HG02938 (cell line): ENCODE measurements at regions not wholly inside any gene's neighbourhood (a gene's known extent, or its start where the extent isn't known, plus 50 kb on each side); places are given as distances from the start of the nearest gene placed in this dataset.
"Not testable (repeated sequence)": the region's sequence is repeated elsewhere in the genome, so short reads cannot be mapped to it uniquely, and the experiment has no call there.

Experiments
- ATAC-seq: cut with Tn5 transposase; IDR thresholded peaks from one replicate; pipeline ENCODE4 v1.9.1; 2021; ENCODE audit warnings: mild to moderate bottlenecking, moderate library complexity; ENCODE audit not compliant: unreplicated experiment

GRCh38 chr15:91413142-91413541 is 313.1 kb downstream of the SV2B start:
- ATAC-seq: no peak

GRCh38 chr15:91414124-91414523 is 314.1 kb downstream of the SV2B start:
- ATAC-seq: no peak

GRCh38 chr15:91415258-91415657 is 315.2 kb downstream of the SV2B start:
- ATAC-seq: not testable (repeated sequence)

DNA sequence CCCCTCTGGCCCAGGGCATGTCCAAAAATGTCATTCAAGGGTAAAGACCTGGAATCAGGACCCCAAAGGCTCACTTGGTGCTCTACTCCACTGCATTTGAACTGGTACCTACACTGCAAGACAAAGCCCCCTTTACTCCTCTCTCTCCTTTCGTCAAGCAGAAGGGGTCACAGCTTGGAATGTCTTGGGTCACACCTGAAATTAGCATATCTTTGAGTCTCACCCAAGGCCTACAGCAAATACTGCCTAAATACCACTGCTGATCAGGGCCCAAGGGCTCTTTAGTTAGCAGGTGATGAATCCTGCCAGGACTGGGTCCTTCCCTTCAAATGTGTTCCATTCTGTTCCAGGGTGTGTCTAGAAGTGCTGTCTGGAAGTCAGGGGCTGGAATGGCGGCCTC is 320.6 kb downstream of the SV2B start:
- no peak for ATAC-seq

DNA sequence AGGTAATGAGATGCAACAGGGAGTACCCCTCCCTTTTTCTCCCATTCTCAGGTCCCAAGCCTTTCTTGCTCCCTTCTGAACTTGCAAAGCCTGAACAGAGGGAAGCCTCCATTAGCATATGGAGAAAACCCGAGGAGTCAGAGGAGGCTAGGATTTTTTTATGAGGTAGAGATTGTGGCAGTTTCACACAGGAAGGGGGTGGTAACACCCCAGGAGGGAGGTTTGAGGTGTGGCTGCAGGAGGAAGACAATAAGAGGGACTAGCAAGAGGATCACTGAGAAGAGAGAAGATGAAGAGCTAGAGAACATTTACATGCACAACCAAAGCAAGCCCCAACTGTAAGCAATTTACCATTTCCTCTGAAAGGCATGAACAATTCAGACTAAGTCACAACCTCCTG is 322.7 kb downstream of the SV2B start:
- ATAC-seq: no peak

DNA sequence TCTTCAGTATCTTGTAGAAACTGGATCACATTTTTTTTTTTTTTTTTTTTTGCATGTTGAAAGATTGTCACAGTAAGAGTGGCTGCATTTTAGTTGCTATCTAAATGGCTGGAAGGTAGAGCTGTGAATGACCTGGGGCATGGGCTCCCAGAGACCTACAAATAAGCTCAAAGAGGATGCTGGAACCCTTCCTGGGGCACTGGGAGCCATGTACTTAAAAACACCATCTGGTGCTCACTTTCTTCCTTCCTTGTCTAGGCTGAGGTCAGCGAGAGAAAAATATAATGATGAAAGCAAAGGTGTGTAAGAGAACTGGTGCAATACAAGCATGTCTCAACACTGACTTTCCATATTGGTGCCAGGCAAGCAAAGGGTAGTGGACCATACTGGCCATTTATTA is 323.9 kb downstream of the SV2B start:
- ATAC-seq: no peak

DNA sequence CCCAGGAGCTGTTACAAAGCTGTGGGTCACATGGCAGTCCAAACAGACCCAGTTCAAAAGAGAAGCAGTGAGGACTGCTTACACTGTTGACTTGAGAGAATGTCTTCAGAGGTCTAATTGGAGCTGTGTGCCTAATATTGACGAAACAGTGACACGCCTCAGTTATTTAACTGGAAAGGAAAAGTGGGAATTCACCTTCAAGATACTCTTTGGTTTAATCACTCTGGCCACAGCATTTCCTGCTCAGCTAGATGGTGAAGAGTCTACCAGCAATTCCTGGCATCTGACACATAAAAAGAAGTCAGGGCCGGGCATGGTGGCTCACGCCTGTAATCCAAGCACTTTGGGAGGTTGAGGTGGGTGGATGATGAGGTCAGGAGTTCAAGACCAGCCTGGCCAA is 326.4 kb downstream of the SV2B start:
- no peak for ATAC-seq

DNA sequence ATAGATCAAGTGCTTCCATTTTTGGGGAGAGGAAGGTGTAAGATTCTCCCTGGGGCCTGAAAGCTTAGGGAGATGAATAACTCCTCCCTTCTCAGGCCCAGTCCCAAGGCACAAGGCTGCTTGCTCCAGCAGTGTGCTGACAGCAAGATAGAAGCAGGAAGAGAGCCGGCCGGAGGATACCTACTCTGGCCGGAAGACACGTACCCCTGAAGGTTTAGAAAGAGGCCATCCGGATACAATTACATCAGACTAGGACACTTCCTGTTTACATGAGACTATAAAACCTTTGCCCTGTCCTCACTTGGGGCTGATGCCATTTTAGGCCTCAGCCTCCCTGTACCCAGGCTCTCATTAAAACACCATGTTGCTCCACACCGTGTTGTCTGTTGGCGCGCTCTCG is 329.9 kb downstream of the SV2B start:
- no peak for ATAC-seq

DNA sequence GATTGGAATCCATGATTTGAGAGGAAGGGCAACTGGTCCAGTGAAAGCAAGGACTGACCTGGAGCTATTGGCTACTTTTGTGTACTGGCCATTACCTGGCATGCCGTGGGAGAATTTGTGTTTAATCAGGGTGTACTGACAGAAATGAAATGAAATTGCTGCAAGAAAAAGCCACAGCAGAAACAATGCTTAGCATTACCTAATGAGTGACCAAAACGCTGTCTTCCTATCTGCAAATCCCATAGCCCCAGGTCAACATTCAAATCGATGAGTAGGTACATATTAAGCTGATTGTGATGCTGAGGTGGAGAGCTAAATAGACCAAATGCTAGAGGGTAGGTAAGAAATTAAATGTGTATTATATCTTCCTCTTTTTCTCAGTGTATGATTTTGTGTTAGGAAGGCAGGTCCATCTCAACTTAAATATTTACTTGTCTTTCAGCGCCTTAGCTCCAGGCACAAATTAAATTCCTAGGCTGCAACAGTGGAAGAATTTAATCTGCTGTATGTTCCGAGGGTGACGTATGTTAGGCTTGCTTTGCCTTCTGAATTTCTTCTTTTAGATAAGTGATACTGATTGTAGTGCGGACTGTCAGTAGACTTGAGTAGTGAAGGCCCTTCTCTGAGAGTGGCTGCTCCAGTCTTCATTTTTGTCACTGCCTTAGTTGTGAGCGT is 331.1 kb downstream of the SV2B start:
- no peak for ATAC-seq

DNA sequence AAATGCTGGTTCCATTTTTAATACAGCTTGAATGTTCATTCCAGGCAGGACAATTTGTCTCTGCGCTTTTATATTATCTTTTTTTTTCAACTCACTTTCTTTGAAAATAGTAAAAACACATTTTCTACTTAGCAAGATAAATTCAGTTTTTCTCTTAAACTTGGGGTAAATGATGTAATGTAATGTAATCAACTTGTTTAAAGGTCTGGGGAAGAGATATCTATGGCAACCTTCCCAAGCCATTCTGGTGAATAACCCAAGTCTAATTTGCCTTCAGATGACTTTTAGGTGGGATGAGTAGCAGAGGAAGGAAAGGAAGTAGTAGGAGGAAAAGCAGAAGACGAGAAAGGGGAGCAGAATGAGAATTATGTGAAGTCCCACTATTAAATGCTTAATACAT is 335.1 kb downstream of the SV2B start:
- no peak for ATAC-seq

- ATAC-seq: no peak
Observed at GRCh38 chr15:91444656-91445055, 344.6 kb downstream of the SV2B start.

DNA sequence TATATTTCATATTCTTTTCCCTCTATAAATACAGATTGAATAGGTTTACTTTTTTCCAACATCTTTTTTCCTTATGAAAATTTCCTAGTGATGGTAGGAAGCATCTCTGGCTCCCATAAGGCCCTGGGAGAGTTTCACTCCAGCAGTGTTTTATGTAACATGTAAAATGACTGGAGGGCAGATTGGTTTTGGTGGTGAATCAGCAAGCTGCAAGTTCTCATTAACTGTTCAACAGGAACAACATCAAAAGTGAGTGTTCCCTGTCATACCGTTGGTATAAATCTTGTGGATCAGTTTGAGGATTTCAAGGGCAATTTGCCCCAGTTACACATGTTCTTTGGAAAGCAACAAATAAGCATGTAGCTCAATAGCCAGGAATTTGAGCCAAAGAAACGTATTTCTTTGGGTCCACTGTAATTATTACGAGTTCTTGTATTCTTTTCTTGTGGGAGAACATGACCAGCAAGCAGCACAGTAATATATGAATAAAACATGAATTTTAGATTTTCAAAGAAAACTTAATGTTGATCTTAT is 345.7 kb downstream of the SV2B start:
- no peak for ATAC-seq

DNA sequence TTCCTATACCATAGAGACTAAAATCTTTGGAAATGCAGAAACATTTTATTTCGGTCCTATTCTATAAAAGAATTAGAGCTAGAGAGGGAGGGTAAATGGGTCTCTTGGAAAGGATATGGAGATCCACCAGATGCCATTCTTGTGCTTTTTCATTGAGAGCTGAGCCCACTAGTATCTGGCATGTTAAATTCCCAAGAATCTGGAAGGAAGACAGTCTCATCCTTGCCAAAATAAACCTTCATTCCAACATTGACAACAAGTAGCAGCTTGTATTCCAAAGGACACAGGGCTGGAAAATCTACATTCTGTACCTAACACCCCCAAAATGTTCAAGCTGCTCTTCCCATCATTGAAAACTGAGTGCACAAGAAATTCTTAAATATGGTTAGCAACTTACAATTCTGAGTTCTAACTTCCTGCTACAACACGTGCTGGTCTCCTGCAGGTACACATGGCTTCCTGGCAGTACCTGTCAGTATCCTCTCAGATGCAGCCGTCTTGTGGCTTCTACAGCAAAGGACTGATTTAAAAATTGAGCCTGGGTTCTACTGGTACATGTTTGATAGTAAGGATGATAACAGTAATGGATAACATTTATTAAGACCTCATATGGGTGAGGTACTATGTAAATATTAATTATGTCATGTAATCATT is 348.1 kb downstream of the SV2B start:
- ATAC-seq: no peak

DNA sequence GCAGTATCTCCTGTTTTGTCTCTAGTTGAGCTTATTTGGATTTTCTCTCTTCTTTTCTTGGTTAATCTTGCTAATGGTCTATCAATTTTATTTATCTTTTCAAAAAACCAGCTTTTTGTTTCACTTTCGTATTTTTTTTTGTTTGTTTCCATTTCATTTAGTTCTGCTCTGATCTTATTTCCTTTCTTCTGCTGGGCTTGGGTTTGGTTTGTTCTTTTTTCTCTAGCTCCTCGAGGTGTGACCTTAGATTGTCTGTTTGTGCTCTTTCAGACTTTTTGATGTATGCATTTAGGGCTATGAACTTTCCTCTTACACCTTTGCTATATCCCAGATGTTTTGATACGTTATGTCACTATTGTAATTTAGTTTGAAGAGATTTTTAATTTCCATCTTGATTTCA is 353.3 kb downstream of the SV2B start:
- not testable (repeated sequence) for ATAC-seq

- no peak for ATAC-seq
Observed at GRCh38 chr15:91456251-91456718, 356.2 kb downstream of the SV2B start.

GRCh38 chr15:91456921-91457320 is 356.9 kb downstream of the SV2B start:
- no peak for ATAC-seq

- no peak for ATAC-seq
Observed at GRCh38 chr15:91461377-91461776, 361.3 kb downstream of the SV2B start.

DNA sequence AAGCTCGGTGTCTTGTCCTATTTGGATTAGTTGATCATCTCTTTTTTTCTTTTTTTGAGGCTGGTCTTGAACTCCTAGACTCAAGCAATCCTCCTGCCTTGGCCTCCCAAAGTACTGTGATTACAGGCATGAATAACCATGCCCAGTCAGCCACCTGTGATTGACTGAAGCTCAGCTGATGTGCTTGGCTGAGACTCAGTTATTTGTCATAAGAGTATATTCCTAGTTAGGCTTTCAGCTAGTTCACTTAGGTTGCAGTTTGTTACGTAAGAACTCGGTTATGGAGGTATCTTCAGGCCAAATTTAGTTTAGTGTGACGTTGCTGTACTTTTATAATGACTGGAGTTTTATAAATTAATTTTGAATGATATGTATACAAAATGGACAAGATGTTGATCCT is 365.0 kb downstream of the SV2B start:
- no peak for ATAC-seq

GRCh38 chr15:91465696-91466095 is 365.6 kb downstream of the SV2B start:
- no peak for ATAC-seq

DNA sequence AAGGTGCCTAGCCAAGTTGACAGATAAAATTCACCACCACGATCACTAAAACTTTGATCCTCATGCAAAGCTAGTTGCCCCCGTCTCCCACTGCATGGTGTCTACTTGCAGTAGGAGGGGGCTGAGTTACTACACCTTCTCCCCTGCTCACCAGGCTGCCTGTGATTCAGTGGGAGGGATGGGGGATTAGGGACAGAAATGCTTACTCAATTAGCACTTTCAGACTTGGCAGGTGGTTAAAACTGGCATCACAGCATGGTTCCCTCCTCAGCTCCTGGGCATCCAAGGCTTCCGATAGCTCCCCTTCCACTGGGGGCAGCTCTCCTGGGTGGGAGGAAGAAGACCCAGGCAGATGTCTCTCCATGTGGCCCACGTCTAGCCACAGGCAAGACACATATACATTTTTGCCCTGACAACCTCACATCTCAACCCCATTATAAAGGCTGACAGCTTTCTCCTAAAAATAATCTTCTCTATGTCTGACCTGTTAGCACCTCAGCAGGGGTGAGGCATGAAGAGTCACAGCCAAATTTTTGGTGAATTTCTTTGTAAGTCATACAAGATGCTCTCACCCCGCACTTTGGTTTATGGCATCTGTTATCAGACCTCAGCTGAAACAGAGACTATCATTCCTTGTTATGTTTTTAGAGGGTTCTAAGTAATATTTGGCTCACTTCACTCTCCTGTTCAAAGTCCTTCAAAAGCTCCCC is 369.0 kb downstream of the SV2B start:
- no peak for ATAC-seq

- ATAC-seq: no peak
Observed at GRCh38 chr15:91469632-91470567, 369.8 kb downstream of the SV2B start.
